DOHH2 (cell line): ENCODE measurements at regions not wholly inside any gene's neighbourhood (a gene's known extent, or its start where the extent isn't known, plus 50 kb on each side); places are given as distances from the start of the nearest gene placed in this dataset.
"Not testable (repeated sequence)": the region's sequence is repeated elsewhere in the genome, so short reads cannot be mapped to it uniquely, and the experiment has no call there.

Experiments used
- H3F3A ChIP-seq: fragments of 200-600 bp; sonication (generic), shearing (Covaris generic); 2 replicates; pipeline ENCODE4 v1.6.0; 2016; ENCODE audit warnings: antibody characterized with exemption, mild to moderate bottlenecking; ENCODE audit not compliant: control insufficient read depth, insufficient read depth
- H3K27ac ChIP-seq: fragments of 200-600 bp; sonication (generic); 2 replicates; pipeline ENCODE4 v1.5.1; 2014; ENCODE audit warnings: low read depth, mild to moderate bottlenecking, low read length, moderate library complexity
- H3K27me3 ChIP-seq: fragments of 200-600 bp; sonication (generic); 2 replicates; pipeline ENCODE4 v1.6.1; 2014; ENCODE audit warnings: mild to moderate bottlenecking, low read length, mixed read lengths; ENCODE audit not compliant: control insufficient read depth
- H3K36me3 ChIP-seq: fragments of 200-600 bp; sonication (generic); 2 replicates; pipeline ENCODE4 v1.6.1; 2014; ENCODE audit warnings: mild to moderate bottlenecking, low read length, moderate library complexity, mixed read lengths; ENCODE audit not compliant: control insufficient read depth
- H3K4me1 ChIP-seq: fragments of 200-600 bp; sonication (generic); 2 replicates; pipeline ENCODE4 v1.6.1; 2014; ENCODE audit warnings: mild to moderate bottlenecking, low read length, mixed read lengths; ENCODE audit not compliant: control insufficient read depth
- H3K4me2 ChIP-seq: fragments of 200-600 bp; sonication (generic); 2 replicates; pipeline ENCODE4 v1.6.0; 2014; ENCODE audit warnings: mild to moderate bottlenecking, low read length, moderate library complexity
- H3K4me3 ChIP-seq: fragments of 200-600 bp; sonication (generic); 2 replicates; pipeline ENCODE4 v1.5.1; 2014; ENCODE audit warnings: mild to moderate bottlenecking, low read length, mixed read lengths
- H3K79me2 ChIP-seq: fragments of 200-600 bp; sonication (generic); 2 replicates; pipeline ENCODE4 v1.6.1; 2014; ENCODE audit warnings: mild to moderate bottlenecking, low read length, mixed read lengths; ENCODE audit not compliant: control insufficient read depth
- H3K9me2 ChIP-seq: fragments of 200-600 bp; sonication (generic); replicated peaks from 2 replicates; pipeline ENCODE4 v1.6.1; 2014; ENCODE audit warnings: mild to moderate bottlenecking, low read length, mixed read lengths; ENCODE audit not compliant: control insufficient read depth
- H3K9me3 ChIP-seq: fragments of 200-600 bp; sonication (generic); 2 replicates; pipeline ENCODE4 v1.6.1; 2014; ENCODE audit warnings: antibody characterized with exemption, low read length, mixed read lengths; ENCODE audit not compliant: control insufficient read depth, insufficient read depth
- H4K20me1 ChIP-seq: fragments of 200-600 bp; sonication (generic); 2 replicates; pipeline ENCODE4 v1.6.0; 2014; ENCODE audit warnings: low read depth, mild to moderate bottlenecking, antibody characterized with exemption, low read length, moderate library complexity; ENCODE audit not compliant: control insufficient read depth, insufficient read depth
- CTCF ChIP-seq: fragments of 200-600 bp; sonication (generic); IDR thresholded peaks from one replicate; pipeline ENCODE4 v1.5.1; 2014; ENCODE audit warnings: antibody characterized with exemption, mild to moderate bottlenecking, low read depth, low read length; ENCODE audit not compliant: poor library complexity, severe bottlenecking
- EZH2phosphoT487 ChIP-seq: fragments of 200-600 bp; sonication (generic); IDR thresholded peaks from 2 replicates; pipeline ENCODE4 v1.6.1; 2017; ENCODE audit warnings: borderline replicate concordance, mild to moderate bottlenecking, antibody characterized with exemption, low read length, moderate library complexity, mixed read lengths

GRCh38 chr1:95659166-95659565 is 425.2 kb downstream of the RWDD3 start:
- Histone ChIP-seq H3K36me3 (no peaks in the 10 kb centered on the region), H3K27me3 (no peaks in the 10 kb centered on the region), H3F3A (no peaks in the 10 kb centered on the region), H3K27ac (no peak overlapping the region), H4K20me1 (no peaks in the 10 kb centered on the region), H3K9me2 (no peaks in the 10 kb centered on the region; the same call in none of the 2 replicates), H3K79me2 (no peaks in the 10 kb centered on the region), H3K4me2 (no peak overlapping the region), H3K4me1 (no peaks in the 10 kb centered on the region), H3K9me3 (no peaks in the 10 kb centered on the region), H3K4me3 (no peak overlapping the region)
- TF ChIP-seq EZH2phosphoT487 (no peak), CTCF (no peak)

DNA sequence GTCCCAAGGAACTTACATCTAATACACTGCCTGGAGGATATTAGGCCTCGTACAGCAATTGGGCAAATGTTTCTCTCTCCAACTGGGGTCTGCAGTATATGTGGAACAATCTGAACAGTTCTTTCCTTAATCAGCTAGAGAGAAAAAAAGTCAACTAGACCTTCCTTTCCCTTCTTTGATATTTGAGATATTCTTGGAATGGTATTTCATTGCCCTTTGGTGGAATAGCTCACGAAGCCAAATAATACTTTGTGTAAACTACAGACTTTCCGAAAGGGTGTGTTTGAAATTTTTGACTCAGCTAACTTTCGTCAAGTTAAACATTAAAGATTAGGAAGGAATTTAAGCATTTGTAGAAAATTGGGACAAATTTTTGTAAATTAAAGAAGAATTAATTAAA is 425.6 kb downstream of the RWDD3 start:
- H3K4me2 ChIP-seq, result no peak overlapping the region
- H3K79me2 ChIP-seq, result no peaks in the 10 kb centered on the region
- H3K9me3 ChIP-seq, result no peaks in the 10 kb centered on the region
- TF ChIP-seq EZH2phosphoT487 (no peak), CTCF (no peak)
- no peaks in the 10 kb centered on the region for H3F3A ChIP-seq
- H3K9me2 ChIP-seq, result no peaks in the 10 kb centered on the region; the same call in none of the 2 replicates
- no peaks in the 10 kb centered on the region for H4K20me1 ChIP-seq
- no peak overlapping the region for H3K4me3 ChIP-seq
- no peaks in the 10 kb centered on the region for H3K36me3 ChIP-seq
- no peaks in the 10 kb centered on the region for H3K4me1 ChIP-seq
- no peak overlapping the region for H3K27ac ChIP-seq
- no peaks in the 10 kb centered on the region for H3K27me3 ChIP-seq

DNA sequence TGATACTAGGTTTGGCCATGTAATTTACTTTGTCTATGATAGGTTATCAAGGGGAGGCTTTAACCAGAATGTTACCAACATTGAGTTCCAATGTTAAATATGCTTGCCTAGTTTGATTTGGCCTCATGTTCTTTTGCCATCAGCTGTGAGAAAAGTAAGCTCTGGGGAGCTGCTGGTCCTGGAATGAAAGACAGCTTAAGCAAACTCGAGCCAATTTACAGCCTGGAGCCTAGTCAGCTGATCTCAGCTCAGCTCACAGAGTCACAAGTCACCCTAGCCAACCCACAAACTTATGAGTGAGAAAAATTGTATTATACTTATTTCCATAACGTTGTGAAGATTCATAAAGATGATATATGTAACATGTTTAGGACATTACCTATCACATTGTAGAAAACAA is 426.7 kb downstream of the RWDD3 start:
- TF ChIP-seq CTCF (no peak), EZH2phosphoT487 (no peak)
- Histone ChIP-seq H3K36me3 (no peaks in the 10 kb centered on the region), H4K20me1 (no peaks in the 10 kb centered on the region), H3K9me3 (no peaks in the 10 kb centered on the region), H3K4me1 (no peaks in the 10 kb centered on the region), H3K27me3 (no peaks in the 10 kb centered on the region), H3K4me3 (no peak overlapping the region), H3F3A (no peaks in the 10 kb centered on the region), H3K79me2 (no peaks in the 10 kb centered on the region), H3K9me2 (no peaks in the 10 kb centered on the region; the same call in none of the 2 replicates), H3K4me2 (no peak overlapping the region), H3K27ac (no peak overlapping the region)

DNA sequence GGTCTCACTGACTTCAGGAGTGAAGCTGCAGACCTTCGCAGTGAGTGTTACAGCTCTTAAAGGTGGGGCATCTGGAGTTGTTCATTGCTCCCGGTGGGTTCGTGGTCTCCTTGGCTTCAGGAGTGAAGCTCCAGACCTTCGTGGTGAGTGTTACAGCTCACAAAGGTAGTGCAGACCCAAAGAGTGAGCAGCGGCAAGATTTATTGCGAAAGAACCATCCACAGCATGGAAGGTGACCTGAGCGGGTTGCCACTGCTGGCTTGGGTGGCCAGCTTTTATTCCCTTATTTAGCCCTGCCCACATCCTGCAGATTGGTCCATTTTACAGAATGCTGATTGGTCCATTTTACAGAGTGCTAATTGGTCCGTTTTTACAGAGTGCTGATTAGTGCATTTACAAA is 429.5 kb downstream of the RWDD3 start:
- H3K27ac ChIP-seq, H3K9me3 ChIP-seq, H3K9me2 ChIP-seq, H3K4me1 ChIP-seq, H3K27me3 ChIP-seq, H3K36me3 ChIP-seq, H3K4me2 ChIP-seq, H3K79me2 ChIP-seq, H4K20me1 ChIP-seq, H3F3A ChIP-seq, H3K4me3 ChIP-seq: not testable (repeated sequence)
